SK-N-DZ (cell line): ENCODE measurements at regions not wholly inside any gene's neighbourhood (a gene's known extent, or its start where the extent isn't known, plus 50 kb on each side); places are given as distances from the start of the nearest gene placed in this dataset.
"Not testable (repeated sequence)": the region's sequence is repeated elsewhere in the genome, so short reads cannot be mapped to it uniquely, and the experiment has no call there.

ENCODE experiments used
- DNase-seq: peaks from one replicate; pipeline ENCODE4 v3.0.0-alpha.2; 2015; ENCODE audit warnings: low spot score

- DNase-seq = peak; percentile 31
Measured at GRCh38 chr11:31958076-31958735, 132.7 kb upstream of the RCN1 start.

- DNase-seq = no peak
Measured at GRCh38 chr11:31957674-31958073, 133.2 kb upstream of the RCN1 start.

- DNase-seq = no peak
Measured at GRCh38 chr11:31956310-31956709, 134.6 kb upstream of the RCN1 start.

- no peak for DNase-seq
Measured at GRCh38 chr11:31955838-31956237, 135.0 kb upstream of the RCN1 start.

- DNase-seq = no peak
Measured at GRCh38 chr11:31953803-31954327, 137.0 kb upstream of the RCN1 start.

- DNase-seq = not testable (repeated sequence)
Measured at GRCh38 chr11:31949733-31950200, 138.6 kb upstream of the PAX6 start.

- DNase-seq = no peak
Measured at GRCh38 chr11:31947051-31947450, 135.9 kb upstream of the PAX6 start.

GRCh38 chr11:31943056-31943780, 132.1 kb upstream of the PAX6 start:
- DNase-seq = no peak

GRCh38 chr11:31940371-31941037, 129.4 kb upstream of the PAX6 start:
- DNase-seq = no peak

GRCh38 chr11:31939004-31939403, 127.9 kb upstream of the PAX6 start:
- no peak for DNase-seq

- no peak for DNase-seq
Measured at GRCh38 chr11:31936312-31936711, 125.2 kb upstream of the PAX6 start.

GRCh38 chr11:31932879-31933278, 121.8 kb upstream of the PAX6 start:
- DNase-seq = peak; percentile 59

- DNase-seq = no peak
Measured at GRCh38 chr11:31927982-31928381, 116.9 kb upstream of the PAX6 start.

- no peak for DNase-seq
Measured at GRCh38 chr11:31926816-31927528, 115.8 kb upstream of the PAX6 start.

GRCh38 chr11:31926106-31926505, 115.0 kb upstream of the PAX6 start:
- no peak for DNase-seq

GRCh38 chr11:31922450-31922849, 111.3 kb upstream of the PAX6 start:
- DNase-seq = no peak

GRCh38 chr11:31921081-31921480, 110.0 kb upstream of the PAX6 start:
- DNase-seq = no peak

GRCh38 chr11:31919175-31919574, 108.1 kb upstream of the PAX6 start:
- DNase-seq = no peak

GRCh38 chr11:31915867-31916266, 104.7 kb upstream of the PAX6 start:
- no peak for DNase-seq

GRCh38 chr11:31913985-31914384, 102.9 kb upstream of the PAX6 start:
- DNase-seq = no peak

- no peak for DNase-seq
Measured at GRCh38 chr11:31912808-31913207, 101.7 kb upstream of the PAX6 start.
